ENCODE measurements at regions not wholly inside any gene's neighbourhood (a gene's known extent, or its start where the extent isn't known, plus 50 kb on each side); places are given as distances from the start of the nearest gene placed in this dataset.

DNA sequence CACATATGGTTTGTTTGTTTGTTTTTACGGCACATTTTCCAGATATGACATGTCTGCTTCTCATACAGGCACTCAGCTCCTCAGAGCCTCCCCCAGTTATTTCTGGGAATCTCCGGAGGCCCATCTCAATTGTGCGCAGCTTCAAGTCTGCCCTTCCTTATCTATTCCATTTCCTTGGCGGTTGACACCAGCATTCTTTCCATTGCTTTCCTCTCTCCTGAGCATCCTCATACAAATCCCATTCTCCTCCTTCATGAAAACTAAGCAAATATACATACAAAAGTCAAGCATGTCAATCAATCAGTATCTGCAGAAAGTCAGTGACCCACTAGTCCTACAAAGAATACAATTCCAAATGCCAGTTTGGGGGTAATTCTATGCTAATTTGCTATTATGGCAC lies 166.7 kb downstream of the SQOR start:
- TF ChIP-seq, protein P1, sequence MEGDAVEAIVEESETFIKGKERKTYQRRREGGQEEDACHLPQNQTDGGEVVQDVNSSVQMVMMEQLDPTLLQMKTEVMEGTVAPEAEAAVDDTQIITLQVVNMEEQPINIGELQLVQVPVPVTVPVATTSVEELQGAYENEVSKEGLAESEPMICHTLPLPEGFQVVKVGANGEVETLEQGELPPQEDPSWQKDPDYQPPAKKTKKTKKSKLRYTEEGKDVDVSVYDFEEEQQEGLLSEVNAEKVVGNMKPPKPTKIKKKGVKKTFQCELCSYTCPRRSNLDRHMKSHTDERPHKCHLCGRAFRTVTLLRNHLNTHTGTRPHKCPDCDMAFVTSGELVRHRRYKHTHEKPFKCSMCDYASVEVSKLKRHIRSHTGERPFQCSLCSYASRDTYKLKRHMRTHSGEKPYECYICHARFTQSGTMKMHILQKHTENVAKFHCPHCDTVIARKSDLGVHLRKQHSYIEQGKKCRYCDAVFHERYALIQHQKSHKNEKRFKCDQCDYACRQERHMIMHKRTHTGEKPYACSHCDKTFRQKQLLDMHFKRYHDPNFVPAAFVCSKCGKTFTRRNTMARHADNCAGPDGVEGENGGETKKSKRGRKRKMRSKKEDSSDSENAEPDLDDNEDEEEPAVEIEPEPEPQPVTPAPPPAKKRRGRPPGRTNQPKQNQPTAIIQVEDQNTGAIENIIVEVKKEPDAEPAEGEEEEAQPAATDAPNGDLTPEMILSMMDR (conservative IDR thresholded peaks at IDR 0.05 in 1 of 2, IDR thresholded peaks at IDR 0.05 in 1 of 2; ENCODE audit: extremely low read depth in 1 of 2, insufficient read depth in 1 of 2, low read depth in 1 of 2, low read length in 2 of 2) = no peak
- TF ChIP-seq EZH2 (IDR thresholded peaks at IDR 0.05; ENCODE audit: borderline replicate concordance, low read length) = no peak
